GM21381 (cell line): ENCODE measurements at regions not wholly inside any gene's neighbourhood (a gene's known extent, or its start where the extent isn't known, plus 50 kb on each side); places are given as distances from the start of the nearest gene placed in this dataset.

ENCODE experiments used
- ATAC-seq: cut with Tn5 transposase; IDR thresholded peaks from one replicate; pipeline ENCODE4 v1.9.1; 2021; ENCODE audit warnings: mild to moderate bottlenecking, moderate library complexity; ENCODE audit not compliant: unreplicated experiment

DNA sequence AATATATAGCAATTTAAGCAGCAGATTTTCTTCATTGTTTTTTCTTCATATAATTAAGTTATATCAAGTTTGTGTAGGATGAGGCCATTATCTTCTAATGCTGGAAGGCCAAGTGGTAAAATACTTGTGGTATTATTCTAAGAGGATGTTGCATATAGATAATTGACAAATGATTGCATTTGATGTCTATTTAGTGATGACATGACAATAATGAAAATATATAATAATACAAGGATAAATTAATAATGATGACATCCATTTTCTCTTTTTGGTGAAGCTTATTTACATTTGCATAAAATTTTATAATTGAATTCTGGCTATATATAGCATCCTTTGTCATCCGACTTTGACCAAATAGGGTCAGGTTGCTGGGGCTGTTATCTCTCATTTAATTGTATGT is 195.4 kb upstream of the KCNJ16 start:
- no peak for ATAC-seq

DNA sequence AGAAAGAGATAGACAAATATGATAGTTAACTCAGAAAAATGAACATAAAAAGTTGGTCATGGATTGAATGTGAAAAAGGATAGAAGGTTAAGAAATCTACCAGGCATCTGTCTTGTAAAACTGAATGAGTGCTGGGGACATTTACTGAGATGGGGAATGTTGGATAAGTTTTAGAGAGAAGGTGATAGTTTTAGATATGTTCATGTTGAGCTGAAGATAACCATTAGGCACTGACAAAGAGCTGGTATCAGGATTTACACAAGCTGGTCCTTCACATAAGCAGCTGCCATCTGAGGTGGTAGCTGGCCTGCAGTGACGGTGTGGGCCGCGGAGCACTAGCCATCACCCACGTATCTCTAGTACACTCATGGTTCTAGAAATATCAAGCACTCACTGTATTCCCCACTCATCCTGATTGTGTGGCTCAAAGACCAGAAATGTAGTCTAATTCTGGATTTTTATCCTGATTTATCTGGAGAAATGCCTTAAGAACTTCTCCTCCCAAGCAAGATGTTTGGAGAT is 194.4 kb upstream of the KCNJ16 start:
- ATAC-seq = no peak

DNA sequence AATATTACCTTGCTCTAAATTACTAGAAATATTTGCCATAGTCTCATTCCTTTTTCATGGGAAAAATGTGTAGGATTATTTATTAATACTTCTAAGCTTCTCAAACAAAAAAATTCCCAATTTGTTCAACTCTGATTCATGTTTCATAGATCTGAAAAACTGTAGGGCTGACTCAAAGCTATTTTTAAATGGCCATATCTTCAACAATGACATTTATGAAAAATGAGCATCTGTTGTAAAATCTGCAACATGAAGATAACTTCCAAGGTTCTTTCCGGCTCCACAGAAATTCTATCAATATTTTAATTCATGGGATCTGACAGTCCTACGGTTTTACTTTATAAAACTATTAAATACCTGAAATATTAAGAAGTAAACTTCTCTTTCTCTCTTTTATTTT is 192.7 kb upstream of the KCNJ16 start:
- no peak for ATAC-seq

DNA sequence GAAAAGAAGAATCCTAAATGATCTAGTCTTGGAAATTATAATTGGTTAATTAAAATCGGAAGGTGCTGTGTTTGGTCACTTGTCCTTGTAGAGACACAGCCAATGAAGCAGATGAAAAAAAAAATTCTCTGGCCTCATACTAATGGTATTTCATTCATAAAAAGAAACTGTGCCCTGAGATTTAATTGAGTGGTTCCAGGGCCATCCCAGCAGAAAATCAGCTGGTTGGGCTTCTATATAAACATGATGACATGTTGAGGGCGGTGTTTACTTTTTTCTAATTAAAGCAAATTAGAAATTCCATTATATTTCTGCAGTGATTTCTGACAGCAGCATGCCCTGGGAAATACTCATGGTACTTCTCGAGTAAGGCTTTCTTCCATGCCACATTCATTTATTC is 191.9 kb upstream of the KCNJ16 start:
- ATAC-seq = no peak

DNA sequence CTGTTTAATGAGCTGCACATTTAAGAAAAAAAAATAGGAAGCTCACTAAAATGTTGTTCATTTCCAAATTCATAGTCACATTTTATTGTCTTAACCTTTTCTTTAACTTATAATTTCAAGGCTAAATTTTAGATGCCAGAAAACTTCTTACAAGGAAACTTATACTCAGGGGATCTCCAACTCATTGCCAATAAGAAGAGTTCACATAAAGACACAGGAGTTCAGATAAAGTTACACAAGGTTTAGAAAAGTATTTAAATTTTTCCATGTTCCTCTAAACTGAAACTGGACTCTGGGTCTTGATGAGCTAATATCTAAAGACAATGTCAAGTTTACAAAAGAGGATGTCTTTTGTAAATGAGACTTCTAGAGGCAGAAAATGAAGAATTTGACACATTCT is 190.7 kb upstream of the KCNJ16 start:
- no peak for ATAC-seq

DNA sequence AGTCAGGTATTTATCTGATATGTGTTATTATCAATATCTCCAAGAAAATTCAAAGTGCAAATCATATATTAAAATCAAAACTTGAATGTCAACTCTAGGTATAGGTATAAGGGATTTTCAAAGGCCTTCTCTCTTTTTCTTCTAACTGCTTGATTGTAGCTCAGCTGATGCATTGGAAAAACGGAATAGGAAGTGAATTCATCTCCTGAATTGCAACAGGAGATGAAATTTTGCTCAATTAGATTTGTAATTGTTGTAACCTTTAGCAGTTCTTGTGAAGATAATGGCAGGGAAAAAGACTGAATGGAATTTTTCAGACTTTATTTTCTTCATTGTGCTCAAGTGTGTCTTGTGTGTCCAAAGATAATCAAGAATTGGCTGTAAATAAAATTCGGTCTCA is 190.2 kb upstream of the KCNJ16 start:
- no peak for ATAC-seq

DNA sequence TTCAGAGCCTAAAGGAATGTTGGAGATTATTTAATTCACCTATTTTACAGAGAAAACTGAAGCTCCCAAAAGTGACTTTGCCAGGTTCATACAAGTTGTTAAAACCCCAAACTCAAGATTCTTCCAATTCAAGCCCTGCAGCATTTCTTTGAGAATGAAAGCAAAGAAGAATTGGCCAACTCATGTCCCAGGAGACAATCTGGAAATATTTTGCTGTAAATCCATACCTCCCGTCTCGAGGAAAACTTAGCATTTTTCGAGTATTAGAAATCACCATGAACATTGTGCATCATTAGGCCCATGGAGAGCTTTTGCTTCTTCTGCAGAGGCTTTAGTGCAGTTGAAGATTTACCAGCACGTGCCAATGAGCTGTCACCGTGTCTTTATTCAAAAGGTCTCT is 176.4 kb upstream of the KCNJ16 start:
- no peak for ATAC-seq

DNA sequence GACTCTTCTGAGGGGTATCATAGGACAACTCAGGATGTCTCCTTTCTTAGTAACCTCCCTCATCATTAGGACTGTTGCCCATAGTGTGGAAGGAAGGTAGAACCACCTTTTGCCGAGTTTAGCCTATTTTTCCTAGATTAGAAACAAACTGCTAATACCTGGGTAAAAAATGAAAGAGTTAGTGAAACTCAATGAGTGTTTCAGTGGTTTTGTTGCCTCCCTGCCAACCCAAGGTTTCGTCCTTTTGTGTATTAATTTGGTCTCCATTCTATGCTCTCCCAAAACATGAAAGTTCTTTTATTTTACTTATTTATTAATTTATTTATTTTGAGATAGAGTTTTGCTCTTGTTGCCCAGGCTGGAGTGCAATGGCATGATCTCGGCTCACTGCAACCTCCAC is 174.9 kb upstream of the KCNJ16 start:
- ATAC-seq = no peak

DNA sequence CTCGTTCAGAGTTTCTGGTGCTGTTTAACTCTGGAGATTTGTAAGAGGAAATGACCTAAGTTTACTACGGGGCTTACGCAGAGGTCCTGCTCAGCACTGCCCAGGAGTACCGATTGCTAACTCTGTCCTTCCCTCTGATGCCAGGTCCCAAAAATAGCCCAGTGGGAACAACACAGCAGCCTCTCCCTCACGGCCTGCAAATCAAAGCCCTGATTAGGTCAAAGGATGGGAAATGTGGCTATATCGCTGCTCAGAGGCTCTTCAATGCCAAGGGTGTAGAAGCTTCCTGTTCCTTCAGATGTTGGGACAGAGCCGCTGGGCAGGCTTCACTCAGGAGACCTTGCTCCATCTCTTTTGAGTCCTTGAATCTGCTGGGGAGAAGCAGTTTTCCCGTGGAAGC is 174.2 kb upstream of the KCNJ16 start:
- no peak for ATAC-seq

DNA sequence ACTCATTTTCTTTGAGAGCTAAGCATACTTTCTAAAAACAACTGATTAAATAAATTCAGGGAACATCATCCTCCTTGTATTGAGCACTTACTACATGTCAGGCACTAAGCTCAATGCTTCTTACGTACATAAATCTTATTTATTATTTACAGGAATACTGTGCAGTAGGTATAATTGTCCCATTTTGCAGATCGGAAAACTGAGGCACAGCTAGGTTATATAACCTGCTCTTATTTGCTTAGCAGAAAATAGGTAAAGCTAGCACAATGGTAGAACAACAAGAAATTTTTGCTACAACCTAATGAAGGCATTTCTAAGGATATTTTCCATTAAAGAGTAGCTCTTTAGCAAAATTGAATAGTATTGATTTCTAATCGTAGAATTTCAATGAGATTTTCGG is 168.7 kb upstream of the KCNJ16 start:
- ATAC-seq = no peak

DNA sequence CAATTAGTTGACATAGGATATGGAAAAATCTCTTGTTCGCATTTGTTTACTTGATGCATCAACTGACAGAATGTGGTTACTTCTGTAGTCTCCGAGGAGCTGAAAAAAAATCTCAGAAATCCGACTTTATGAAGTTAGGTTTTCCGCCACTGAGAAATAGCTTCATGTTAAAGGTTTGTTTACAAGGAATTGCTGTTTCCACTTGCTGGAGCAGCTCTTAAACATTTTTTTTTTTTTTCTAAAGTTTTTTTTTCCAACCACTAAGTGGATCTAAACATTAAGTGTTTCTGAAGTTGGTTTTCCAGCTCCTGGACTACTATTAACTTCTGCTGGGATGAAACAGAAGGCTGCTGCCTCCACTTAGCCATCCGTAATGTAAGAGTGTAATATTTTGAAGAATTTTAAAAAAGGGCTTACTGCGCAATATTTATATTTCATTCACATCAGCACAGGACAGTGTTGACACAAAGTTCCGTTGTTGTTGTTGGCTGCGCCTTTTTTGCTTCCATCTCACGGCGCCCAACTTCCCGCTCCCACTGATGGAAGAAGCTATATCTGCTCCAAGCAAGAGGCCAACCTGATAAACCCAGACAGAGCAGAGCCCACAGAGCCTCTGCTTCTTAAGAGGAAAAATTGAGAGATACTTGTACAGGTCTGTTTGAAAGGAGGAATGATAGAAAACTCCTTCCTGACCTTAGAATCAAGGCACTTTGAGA is 167.7 kb upstream of the KCNJ16 start:
- ATAC-seq = no peak

DNA sequence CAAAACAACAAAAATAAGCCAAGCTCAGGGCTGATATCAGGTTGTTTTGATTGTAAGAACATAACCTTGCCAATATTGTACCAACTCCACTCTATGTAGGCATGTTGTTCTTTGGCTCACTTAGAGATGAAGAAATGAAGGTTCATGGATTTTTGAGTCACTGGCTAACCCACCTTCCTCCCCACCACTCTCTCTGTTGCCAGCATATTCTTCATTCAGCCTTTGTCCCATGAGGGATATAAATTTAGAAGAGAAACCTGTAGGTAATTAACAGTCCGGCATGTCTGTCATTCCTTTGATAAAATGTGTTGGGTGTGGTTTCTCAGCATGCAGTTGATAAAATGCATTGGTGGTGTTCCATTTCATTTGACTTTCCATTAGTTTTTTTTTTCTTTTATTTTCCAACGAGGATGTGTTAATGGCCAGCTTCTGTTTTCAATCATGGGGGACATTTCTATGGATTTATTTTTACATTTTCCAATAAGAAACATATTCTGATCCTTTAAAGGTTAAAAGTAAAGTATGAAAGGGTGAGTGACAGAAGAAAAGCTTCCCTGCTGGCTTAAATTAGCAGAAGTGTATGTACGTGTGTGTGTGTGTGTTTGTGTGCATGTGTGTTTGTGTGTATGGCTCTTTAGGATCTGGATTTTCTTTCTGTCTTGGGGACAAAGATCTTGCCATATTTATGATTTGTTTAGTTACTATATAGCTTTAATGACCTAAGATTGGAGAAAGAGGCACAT is 166.2 kb upstream of the KCNJ16 start:
- ATAC-seq = no peak

DNA sequence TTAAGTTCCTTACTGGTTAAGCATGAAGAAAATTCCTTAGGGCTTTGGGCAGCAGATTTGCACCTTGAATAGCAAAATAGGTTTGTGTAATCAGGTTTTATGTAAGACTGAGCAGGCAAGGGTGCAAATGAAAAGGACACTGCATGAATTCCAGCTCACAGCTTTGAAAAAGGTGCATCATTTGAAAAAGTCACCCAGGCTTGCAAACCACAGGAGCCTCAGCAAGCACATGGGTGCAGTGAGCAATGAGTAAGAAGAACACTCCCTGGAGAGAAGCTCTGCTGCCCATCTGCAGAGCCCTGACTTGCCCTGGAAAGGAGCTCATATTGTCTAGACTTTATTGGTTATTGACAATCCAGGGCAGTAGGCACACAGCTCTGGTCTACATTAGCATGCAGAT is 165.6 kb upstream of the KCNJ16 start:
- ATAC-seq = no peak

DNA sequence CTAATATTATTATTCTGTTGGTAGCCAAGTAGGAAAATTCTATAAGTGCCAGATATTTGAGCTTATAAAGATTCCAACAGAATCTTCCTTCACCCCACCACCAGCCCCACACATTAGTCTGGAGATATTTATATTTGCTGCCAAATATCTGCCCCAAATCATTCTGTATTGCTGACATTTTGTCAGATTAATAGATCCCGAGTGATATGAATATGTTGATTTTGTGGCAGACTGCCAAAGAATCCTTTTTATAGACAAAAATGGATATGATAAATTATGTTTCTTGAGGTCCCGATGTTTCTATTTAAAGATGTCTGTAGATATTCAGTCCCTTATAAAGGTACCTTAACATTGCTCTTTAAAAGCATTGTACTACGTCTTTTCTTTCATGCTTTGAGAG is 162.2 kb upstream of the KCNJ16 start:
- ATAC-seq = no peak

DNA sequence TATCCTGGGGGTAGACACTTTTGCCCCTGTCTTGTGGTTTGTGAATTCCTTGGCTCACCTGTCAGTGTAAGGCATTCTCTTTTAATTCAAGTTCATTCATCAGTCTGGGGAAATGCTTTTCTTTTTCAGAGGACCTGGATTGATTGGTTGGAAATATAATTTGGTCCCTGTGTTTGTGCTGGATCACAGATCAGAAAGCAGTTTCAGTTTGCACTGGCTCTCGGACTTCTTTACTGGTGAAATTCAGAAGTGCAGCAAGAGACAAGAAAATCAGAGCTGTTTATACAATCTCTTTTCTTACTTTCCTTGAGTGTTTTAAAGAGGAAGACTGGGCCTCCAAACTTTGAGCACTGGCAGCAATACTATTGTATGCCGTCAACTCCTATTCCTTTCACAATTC is 161.8 kb upstream of the KCNJ16 start:
- ATAC-seq = no peak

DNA sequence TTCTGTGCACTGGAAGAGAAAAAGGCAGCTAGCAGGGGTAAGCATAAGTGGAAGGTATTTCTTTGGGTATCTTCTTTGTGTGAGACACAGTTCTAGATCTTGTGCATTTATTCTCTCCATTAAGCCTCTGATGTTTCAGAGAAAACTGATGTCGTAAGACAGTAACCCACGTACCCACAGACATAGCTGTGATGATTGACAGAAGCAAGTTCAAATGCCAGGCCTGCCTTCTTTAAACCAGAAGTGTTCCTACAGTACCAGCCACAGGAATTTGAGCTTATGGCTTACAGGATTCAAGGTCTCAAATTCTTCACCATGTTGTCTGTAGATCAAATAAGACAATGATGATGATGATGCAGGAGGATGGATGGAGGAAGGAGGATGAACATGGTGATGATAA is 161.4 kb upstream of the KCNJ16 start:
- no peak for ATAC-seq

DNA sequence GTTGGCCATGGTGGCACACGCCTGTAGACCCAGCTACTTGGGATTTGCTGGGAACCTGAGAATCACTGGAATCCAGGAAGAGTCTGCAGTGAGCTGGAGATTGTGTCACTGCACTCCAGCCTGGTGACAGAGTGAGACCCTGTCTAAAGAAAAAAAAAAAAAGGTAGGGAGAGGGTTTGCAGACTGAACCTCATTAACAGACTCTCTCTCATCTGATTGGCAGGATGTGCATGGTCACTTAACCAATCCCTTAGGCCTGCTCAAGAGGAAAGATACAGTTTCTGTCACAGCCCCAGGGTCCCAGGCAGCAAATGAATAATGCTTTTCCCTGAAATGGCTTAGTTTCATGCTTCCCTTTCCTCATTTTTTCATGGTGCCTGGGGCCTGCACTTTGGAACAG is 160.5 kb upstream of the KCNJ16 start:
- ATAC-seq = no peak

DNA sequence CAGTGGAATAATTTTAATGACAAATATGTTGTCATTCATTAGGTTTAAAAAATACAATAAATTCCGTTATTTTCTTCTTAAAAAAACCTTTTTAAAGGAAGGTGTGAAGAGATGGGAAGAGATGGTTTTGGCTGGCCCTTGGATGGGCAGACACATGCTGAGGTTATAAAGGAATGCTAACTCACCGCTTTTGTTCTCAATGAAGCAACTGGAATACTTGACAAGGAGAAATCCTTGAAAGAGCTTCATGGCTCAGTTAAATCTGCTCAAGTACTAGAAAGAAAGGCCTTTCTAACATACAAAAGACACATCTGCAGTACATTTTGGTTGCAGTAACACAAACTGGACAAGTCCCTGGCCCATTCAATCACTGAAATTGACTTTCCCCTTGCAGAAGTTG is 158.3 kb upstream of the KCNJ16 start:
- no peak for ATAC-seq

DNA sequence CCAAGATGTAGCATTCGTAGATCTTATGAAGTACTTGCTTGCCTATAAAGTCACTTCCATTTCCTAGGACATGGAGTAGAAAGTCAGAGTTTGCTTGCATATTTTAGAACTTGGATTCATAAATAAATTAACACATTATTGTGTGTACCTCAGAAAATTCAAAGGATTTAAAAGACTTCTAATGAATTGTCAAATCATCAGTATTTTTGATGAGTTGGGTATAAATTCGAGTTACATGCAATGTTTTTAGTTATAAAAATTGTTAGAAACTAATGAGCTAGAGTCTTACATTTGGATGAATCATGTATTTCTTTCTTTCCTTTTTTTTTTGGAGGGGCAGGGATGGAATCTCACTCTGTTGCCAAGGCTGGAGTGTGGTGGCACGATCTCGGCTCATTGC is 156.9 kb upstream of the KCNJ16 start:
- no peak for ATAC-seq

DNA sequence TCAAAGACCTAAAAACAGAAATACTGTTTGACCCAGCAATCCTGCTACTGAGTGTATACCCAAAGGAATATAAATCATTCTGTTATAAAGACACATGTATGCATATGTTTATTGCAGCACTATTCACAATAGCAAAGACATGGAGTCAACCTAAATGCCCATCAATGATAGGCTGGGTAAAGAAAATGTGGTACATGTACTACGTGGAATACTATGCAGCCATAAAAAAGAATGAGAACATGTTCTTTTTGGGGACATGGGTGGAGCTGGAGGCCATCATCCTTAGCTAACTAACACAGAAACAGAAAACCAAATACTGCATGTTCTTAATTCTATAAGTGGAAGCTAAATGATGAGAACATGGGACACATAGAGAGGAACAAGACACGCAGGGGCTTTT is 155.2 kb upstream of the KCNJ16 start:
- no peak for ATAC-seq

DNA sequence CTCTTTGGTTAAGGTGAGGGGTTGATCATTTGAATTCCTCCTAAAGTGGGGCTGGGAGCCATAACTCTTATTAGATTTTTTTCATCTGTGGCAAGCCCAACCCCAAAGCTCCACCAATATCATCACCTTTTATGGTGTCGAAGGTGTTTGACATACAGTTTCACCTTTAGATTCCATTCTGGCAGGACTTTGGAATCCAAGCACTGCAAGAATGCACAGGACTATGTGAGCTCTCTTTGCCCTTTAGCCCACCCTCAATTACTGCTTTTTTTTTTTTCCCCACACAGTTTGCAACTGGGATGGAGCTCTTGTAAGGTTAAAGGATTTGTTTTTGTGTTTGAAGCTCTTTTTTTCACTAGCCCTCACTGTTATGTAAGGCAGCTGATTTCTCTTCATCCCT is 154.0 kb upstream of the KCNJ16 start:
- ATAC-seq = no peak

DNA sequence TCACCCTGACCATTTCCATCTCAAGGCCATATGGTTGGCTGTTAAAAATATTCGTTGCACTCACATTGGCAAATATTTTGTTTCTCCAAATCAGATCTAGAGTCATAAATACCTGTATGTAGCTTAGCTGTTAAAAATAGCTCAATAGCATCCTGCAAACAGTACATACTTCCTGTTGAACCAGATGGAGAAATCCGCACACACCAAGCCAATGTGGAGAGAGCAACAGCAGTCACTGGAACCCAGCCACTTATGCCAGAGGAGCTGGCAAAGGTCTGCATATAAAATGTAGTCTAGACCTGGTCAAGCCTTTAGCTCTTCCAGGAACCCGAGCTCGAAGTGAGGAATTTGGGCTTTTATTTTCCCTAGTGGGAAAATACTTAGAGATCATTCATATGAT is 146.4 kb upstream of the KCNJ16 start:
- no peak for ATAC-seq

DNA sequence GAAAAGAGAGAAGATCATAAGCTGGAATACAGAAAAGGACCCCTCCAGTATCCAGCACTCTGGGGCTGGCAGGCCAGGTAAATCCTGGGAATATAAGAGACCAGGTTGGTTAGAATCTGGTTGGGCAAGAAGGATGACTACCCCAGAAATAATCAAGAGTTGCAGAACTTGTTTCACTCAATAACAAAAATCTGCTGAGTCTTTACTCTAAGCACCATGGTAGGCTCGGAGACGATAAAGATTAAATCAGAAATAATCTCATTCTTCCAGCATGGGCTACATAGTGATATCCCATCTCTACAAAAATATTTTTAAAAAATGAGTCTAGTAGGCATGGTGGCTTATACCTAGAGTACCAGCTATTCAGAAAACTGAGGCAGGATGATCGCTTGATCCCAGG is 138.0 kb upstream of the KCNJ16 start:
- no peak for ATAC-seq
